ENCODE measurements at regions not wholly inside any gene's neighbourhood (a gene's known extent, or its start where the extent isn't known, plus 50 kb on each side); places are given as distances from the start of the nearest gene placed in this dataset.

GRCh38 chr7:50865450-50865849, 82.8 kb upstream of the GRB10 start:
- TF ChIP-seq CTCF (conservative IDR thresholded peaks at IDR 0.05; ENCODE audit: low read depth, low read length) (no peak), EZH2 (IDR thresholded peaks at IDR 0.05; ENCODE audit: borderline replicate concordance, low read depth, low read length, poor library complexity, severe bottlenecking) (no peak)
